ENCODE measurements at regions not wholly inside any gene's neighbourhood (a gene's known extent, or its start where the extent isn't known, plus 50 kb on each side); places are given as distances from the start of the nearest gene placed in this dataset.
"Not testable (repeated sequence)": the region's sequence is repeated elsewhere in the genome, so short reads cannot be mapped to it uniquely, and the experiment has no call there.

DNA sequence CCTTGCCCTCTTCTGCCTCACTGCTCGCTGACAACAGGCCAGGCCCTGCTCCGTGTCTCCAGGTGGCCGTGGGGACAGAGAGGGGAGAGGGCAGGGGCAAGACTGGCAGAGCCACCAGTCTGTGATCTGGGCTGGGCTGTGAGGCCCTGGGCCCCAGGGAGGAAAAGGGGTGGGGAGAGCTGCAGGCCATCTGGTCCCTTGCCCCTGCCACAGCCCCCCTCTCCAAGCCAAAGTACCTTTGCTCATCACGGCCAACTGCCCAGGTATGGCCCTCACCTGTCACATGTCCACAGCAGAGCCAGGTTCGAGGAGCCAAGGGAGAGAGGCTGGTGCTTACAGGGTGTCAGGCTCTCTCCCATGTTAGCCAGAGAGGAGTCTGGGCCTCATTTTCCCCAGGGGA lies 91.4 kb upstream of the LHX1 start:
- no peak for DNase-seq (ENCODE audit: low spot score)

GRCh38 chr17:36846410-36847292 lies 90.6 kb upstream of the LHX1 start:
- no peak for DNase-seq (ENCODE audit: low spot score)

DNA sequence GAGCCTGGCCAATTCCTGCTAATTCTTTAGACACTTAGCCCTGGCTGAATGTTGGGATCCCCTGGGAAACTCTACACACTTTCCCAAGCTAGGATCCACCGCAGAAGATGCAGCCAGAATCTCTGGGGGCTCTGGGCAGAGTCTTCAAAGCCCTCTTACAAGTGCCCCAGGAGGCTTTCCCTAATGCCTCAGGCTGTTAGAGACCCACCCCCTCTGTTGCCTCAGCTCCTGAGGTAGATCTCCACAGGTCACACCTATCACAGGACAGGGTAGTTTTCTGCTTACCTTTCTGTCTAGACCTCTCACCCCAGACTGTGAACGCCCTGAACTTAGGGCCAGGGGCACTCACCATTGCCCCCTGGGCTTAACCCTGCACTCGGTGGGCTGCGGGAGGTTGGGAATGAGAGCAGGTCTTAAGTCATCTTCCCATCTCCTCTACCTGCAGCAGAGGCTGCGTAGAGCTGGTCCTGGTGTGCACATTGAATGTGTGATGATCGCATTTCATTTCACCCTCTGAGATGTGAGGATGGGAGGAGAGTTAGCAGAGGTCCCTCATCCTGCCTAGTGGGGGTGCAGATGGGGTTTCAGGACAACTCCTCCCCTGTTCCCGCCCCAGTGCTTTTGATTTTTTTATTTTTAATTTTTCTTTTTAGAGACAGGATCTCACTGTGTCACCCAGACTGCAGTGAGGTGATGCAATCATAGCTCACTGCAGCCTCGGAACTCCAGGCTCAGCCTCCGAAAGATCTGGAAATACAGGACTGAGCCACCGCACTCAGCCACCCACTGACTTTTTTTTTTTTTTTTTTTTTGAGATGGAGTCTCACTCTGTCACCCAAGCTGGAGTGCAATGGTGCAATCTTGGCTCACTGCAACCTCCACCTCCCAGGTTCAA lies 89.0 kb upstream of the LHX1 start:
- DNase-seq (ENCODE audit: low spot score): no peak

- not testable (repeated sequence) for DNase-seq (ENCODE audit: low spot score)
Measured at GRCh38 chr17:36849020-36849419, 88.3 kb upstream of the LHX1 start.

DNA sequence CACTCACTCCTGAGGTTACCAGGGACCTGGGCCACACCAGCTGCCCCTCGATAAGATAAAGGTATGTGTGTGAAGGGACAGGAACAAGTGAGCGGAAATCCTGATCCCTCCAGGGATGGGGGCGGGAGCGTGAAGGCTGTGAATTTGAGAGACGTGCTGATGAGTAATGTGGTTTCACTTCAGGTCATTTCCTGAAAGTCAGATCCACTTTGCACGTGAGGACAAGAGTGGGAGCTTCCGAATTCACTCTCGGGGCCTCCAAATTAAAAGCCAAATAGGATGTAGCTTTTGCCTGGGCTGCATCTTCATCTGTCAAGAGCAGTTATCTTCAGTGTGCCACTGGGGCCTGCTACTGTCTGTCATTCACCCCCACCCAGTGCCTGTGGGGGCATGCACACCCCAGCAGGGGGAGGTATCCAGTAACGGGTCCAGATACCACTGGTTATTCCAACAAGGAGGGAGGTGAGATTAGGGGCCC lies 87.4 kb upstream of the LHX1 start:
- peak; percentile 89 for DNase-seq (ENCODE audit: low spot score)

DNA sequence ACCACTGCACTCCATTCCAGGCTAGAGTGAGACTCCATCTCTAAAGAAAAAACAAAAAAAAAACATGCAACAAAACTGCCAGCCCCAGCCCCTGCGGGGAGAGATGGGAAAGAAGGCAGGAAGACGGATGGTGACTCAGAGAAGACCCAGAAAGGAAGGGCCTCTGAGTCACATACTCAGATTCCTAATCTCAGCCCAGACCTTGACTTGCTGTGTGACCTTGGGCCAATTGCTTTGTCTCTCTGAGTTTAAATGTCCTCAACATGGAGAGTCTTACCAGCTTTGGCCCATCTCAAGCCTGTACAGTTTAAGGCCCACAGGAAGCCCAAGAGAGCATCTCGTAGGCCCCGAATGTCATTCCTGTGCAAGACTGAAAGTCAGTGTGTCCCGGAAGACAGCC lies 86.5 kb upstream of the LHX1 start:
- peak; percentile 93 for DNase-seq (ENCODE audit: low spot score)

- DNase-seq (ENCODE audit: low spot score): peak; percentile 92
Measured at GRCh38 chr17:36851250-36851649, 86.0 kb upstream of the LHX1 start.

GRCh38 chr17:36852478-36852877 lies 84.8 kb upstream of the LHX1 start:
- not testable (repeated sequence) for DNase-seq (ENCODE audit: low spot score)

GRCh38 chr17:36854982-36855381 lies 82.3 kb upstream of the LHX1 start:
- DNase-seq (ENCODE audit: low spot score): no peak

DNA sequence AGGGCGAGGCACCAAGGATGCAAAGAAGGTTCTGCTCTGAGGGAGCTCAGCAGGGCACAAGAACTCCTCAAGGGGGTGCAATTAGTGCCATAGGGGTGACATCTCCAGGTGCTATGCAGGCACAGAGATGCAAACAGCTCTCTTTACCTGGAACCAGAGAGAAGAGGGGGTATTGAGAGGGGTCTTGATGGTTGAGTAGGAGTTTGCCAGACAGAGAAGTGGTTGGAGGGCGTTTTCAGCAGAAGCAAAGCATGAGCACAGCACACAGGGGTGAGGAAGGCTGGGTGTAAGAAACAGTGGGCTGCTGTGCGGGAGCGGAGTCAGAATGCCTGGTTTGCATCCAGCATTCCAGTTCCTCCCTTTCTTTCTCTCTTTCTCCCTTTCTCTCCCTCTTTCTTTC lies 81.8 kb upstream of the LHX1 start:
- DNase-seq (ENCODE audit: low spot score): no peak

DNA sequence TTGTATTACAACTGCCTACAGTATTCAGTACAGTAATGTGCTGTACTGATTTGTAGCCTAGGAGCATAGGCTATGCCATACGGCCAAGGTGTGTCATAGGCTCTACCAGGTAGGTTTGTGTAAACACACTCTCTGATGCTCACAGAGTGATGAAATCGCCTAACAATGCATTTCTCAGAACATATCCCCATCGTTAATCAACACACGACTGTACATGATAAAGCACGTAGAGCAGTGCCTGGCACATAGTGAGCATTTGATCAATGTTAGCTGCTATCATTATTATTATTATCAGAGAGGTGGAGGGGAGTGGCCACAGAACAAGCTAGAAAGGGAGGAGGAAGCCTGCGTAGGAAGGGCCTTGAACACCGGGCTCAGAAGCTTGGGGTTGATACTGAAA lies 81.1 kb upstream of the LHX1 start:
- DNase-seq (ENCODE audit: low spot score): no peak

DNA sequence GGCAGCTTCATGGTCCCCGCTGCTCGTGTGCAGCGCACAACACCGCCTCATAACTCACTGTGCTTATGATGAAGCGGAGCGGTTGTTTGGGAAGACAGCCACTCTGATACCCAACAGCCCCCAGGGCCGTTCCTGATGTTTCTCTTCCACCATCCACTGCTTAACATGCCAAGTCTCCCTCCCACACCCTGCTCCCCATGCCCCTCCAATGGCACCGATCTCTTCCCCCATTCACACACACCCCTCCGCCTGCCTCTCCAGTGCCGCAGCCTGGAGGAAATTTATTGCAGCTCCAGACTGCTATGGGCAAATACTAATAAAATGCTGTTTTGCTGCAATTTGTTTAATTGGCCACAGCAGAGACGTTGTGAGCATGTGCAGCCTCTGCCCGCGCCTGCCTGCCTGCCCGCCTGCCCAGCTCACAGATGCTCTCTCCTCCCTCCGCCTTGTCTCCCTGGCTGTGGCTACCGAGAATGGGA lies 80.3 kb upstream of the LHX1 start:
- DNase-seq (ENCODE audit: low spot score): no peak

DNA sequence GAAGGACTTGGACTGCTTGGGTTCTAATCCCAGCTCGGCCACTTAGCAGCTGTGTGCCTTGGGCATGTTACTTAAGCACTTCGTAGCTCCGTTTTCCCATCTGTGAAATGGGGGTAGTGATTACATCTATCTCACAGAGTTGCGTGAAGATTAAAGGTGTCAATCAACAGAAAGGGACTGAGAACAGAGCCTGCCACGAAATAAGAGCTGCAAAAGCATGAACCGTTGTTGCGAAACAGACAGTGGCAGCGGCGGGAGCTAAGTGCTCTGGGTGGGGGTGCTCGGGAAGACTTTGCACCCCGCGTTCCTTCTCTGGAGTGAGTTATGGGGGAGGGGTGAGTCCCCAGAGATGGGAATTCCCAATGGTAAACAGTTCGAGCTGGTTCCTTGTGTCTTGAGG lies 79.6 kb upstream of the LHX1 start:
- DNase-seq (ENCODE audit: low spot score): no peak

- DNase-seq (ENCODE audit: low spot score): no peak
Measured at GRCh38 chr17:36858119-36859002, 78.9 kb upstream of the LHX1 start.

GRCh38 chr17:36859003-36859300 lies 78.3 kb upstream of the LHX1 start:
- DNase-seq (ENCODE audit: low spot score): no peak

DNA sequence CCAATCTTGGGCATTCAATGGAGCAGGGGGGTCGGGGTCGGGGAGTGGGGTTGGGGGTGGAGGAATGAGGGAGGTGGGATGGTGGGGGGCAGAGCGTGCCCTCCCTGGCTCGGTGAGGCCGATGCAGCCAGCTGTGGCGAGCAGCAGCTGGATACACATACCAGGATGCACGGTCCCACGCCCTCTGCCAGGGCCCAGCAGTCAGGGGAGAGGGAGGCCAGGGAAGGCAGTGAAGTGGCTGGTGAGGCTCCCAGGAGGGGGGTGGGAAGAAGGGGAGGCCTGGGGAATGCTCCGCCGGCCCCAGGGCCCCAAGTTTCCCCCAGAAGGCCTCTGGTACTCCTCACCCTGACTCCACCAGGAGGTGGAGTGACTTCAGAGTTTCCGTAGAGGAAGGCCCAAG lies 77.6 kb upstream of the LHX1 start:
- DNase-seq (ENCODE audit: low spot score): no peak

DNA sequence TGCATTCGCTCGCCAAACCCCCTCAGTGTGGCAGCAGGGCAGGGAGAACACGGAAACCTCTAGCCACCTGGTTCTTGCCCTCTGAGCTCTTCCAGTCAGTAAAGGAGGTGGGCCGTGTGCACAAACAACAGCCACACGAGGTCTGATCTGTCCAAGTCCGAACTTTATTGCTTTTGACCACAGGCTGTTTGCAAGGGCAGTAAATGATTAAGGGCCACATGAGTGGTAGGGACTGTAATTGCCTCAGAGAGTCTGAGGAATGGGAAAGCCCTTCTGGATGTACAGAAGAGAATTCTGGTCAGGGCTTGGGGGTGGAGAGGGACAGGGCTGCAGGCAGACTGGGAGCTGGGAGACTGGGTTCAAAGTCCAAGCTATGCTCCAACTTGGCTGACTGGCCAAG lies 75.7 kb upstream of the LHX1 start:
- no peak for DNase-seq (ENCODE audit: low spot score)

DNA sequence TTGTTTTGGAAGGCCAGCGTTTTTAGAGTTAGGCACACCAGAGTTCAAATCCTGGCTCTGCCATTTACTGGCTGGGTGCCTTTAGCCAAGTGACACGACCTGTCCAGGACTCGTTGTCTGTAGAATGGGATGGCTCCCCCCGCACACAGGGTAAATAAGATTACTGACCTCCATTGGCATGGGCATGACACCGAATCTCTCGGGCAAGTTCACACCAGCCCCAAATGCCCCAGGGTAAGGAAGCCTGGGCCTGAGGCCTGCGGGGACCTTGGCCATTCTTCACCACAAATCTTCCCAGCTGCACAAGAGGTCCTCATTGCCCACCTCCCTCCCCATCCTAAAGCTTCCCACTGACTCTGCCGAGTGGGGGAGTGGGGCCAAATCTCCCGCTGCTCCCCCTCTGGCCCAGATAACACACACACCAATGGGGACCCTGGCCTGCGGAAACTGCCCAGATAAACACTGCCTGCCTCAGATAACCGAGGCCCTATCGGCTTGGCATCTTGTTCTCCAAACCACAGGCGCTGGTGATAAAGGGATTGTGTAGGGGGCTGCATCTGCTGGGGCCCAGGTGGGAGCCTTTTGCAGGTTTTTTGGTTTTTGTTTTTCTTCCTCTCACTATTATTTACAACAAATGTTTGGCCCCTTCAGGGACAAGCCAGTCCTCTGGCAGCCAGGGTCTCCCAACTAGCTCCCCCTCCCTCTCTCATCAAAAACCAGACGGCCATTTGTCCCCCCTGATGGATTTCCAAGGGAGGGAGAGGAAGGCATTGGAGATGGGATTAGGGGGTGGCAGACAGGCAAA lies 75.0 kb upstream of the LHX1 start:
- DNase-seq (ENCODE audit: low spot score): no peak

- no peak for DNase-seq (ENCODE audit: low spot score)
Measured at GRCh38 chr17:36863131-36863530, 74.1 kb upstream of the LHX1 start.

DNA sequence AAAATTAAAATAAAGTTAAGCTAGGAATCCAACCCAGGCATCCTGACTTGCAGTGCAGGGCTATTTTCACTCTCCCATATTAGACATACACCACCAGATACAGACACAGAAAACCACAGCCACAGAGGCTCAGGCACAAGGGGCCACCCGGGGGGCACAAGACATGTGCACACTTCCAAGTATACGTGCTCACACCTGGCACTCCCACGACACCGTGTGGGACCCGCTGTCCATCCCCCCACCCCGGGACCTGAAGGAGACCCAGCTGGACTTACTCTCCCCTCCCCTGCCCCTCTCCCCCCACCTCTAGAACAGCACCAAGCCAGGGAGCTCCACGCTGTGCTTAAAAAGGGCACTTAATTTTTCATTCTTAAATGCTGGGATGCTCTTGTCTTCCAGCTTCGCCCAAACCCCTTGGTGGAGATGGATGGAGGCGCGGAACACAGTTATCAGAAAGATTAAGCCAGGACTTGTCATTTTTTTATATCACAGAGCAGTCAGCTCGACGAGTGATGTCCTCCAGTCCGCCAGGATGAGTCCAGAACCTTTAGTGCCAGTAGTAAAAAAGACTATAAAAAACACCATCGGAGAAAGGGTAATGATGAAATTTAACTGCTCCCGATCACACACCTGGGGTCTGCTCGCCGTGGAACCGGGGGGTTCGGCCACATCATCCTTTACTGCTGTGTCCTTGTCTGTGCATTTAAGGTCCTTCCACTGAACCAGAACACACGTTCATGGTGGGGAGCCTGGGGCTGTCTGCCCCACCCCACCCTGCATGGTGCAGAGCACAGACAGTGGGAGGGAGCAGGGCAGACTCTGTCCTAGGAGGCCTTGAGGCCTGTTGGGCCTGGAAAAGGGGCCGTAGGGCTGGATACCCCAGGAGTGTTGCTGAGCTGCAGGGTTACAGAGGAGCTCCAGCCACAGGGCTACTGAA lies 73.3 kb upstream of the LHX1 start:
- no peak for DNase-seq (ENCODE audit: low spot score)
